Fibroblast of pulmonary artery (primary cell): ENCODE measurements at regions not wholly inside any gene's neighbourhood (a gene's known extent, or its start where the extent isn't known, plus 50 kb on each side); places are given as distances from the start of the nearest gene placed in this dataset.

Source experiments
- DNase-seq: peaks from one replicate; pipeline ENCODE4 v3.0.0-alpha.2; 2010; ENCODE audit warnings: low read depth
- H3K4me3 ChIP-seq: replicated peaks from 2 replicates; pipeline ENCODE4 v1.5.1; 2011; ENCODE audit warnings: low read depth, mild to moderate bottlenecking, control low read depth, low read length, moderate library complexity
- CTCF ChIP-seq: IDR thresholded peaks from 2 replicates; pipeline ENCODE4 v1.5.1; 2011; ENCODE audit warnings: mild to moderate bottlenecking, control low read depth, low read length, inconsistent platforms; ENCODE audit errors: missing control alignments

- no peak for DNase-seq
- TF ChIP-seq CTCF, result no peak
- H3K4me3 ChIP-seq, result no peak overlapping the region
Measured at GRCh38 chr2:144693179-144693578, 173.3 kb upstream of the ZEB2 start.

GRCh38 chr2:144692661-144693060 is 172.7 kb upstream of the ZEB2 start:
- no peak for TF ChIP-seq CTCF
- DNase-seq, result no peak
- no peak overlapping the region for H3K4me3 ChIP-seq

GRCh38 chr2:144690771-144691170 is 170.9 kb upstream of the ZEB2 start:
- H3K4me3 ChIP-seq, result no peak overlapping the region
- no peak for DNase-seq
- TF ChIP-seq CTCF, result no peak

GRCh38 chr2:144686518-144687215 is 166.7 kb upstream of the ZEB2 start:
- no peak overlapping the region for H3K4me3 ChIP-seq
- no peak for DNase-seq
- TF ChIP-seq CTCF, result no peak

GRCh38 chr2:144683966-144684365 is 164.0 kb upstream of the ZEB2 start:
- no peak for TF ChIP-seq CTCF
- no peak for DNase-seq
- no peak overlapping the region for H3K4me3 ChIP-seq

GRCh38 chr2:144683107-144683753 is 163.3 kb upstream of the ZEB2 start:
- TF ChIP-seq CTCF, result no peak
- H3K4me3 ChIP-seq, result no peak overlapping the region
- DNase-seq, result no peak

GRCh38 chr2:144682248-144682647 is 162.3 kb upstream of the ZEB2 start:
- no peak for DNase-seq
- TF ChIP-seq CTCF, result no peak
- no peak overlapping the region for H3K4me3 ChIP-seq
